GM19035 (cell line): ENCODE measurements at regions not wholly inside any gene's neighbourhood (a gene's known extent, or its start where the extent isn't known, plus 50 kb on each side); places are given as distances from the start of the nearest gene placed in this dataset.
"Not testable (repeated sequence)": the region's sequence is repeated elsewhere in the genome, so short reads cannot be mapped to it uniquely, and the experiment has no call there.

Experiments used
- ATAC-seq: cut with Tn5 transposase; IDR thresholded peaks from one replicate; pipeline ENCODE4 v1.9.1; 2021; ENCODE audit not compliant: unreplicated experiment

DNA sequence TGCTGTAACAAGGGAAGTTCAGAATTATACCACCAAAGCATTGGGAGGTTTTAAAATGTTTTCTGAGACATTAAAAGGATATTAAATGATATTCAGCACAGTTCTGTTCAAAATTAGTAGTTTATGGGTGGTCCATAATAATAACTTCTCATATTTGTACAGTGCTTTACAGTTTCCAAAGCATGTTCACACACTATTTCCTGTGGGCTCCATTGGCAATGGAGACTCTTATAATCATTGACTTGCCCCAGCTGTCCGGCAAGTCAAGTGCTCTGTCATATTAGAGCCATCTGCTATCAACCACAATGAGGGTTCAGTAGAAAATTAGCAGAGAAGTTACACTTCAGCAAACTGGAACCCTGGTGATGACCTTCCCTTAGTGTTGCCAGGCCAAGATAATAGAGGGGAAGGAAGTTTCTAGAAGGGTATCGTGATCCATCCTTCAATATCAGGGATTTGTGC, 526.6 kb upstream of the CCDC196 start:
- ATAC-seq: no peak

GRCh38 chr14:65961004-65961403, 525.2 kb upstream of the CCDC196 start:
- ATAC-seq: peak; percentile 62

DNA sequence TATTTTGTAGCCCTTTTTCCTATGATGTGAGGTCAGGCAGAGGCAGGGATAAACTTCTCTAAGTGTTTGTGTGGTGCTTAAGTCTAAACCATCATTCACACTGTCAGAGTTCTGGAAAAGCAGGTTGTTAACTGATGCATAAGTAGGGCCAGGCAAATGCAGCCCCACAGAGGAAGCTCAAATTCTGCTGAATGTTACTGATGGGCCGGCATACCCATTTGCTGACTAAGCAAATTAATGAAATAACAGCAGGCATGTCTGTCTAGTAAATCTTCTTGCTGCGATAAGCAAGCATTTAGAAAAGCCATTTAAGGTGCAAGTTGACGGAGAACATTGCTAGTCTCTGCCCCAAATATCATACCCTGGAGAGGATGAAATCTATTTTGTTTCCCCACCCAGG, 523.2 kb upstream of the CCDC196 start:
- no peak for ATAC-seq

- ATAC-seq: no peak
These were observed 521.8 kb upstream of the CCDC196 start for GRCh38 chr14:65964366-65964765.

GRCh38 chr14:65966188-65966587, 520.0 kb upstream of the CCDC196 start:
- no peak for ATAC-seq

DNA sequence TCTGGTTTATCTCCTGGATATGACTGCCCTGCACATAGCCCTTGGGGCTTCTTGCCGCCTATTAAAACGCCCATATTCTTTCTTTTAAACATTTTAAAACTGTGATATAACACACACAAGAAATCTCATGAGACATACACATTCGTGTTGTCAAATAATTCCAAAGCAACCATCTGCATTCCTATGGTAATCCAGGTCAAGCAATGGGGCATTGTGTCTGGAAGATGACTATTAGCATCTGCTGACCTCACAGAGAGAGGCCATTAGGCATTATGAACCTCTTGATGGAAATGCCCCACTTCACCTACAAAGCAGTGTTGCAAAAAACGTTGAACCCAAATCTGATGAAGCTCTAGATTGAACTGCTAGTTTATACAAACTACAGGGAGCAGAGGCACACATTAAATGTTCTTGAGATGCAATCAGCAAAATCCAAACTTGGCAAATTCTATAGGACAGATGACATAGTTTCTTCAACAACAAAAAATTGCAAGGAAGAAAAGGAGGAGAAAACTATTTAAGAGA, 513.8 kb upstream of the CCDC196 start:
- no peak for ATAC-seq

DNA sequence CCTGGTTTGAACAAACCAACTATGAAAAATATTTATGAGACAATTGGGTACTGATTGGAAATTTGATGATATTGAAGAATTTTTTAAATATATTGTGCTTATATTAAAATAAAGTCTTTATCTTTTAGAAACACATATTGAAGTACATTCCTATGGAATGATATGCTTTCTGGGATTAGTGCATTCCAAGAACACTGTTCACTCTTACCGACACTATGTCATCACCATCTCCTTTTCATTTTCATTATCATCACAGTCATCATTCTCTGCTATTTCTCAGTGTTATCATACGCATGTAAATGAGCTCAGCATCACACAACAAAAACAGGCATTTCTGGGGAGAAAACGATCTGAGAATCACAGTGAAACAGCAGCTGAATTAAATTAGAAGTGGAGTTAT, 513.3 kb upstream of the CCDC196 start:
- no peak for ATAC-seq

DNA sequence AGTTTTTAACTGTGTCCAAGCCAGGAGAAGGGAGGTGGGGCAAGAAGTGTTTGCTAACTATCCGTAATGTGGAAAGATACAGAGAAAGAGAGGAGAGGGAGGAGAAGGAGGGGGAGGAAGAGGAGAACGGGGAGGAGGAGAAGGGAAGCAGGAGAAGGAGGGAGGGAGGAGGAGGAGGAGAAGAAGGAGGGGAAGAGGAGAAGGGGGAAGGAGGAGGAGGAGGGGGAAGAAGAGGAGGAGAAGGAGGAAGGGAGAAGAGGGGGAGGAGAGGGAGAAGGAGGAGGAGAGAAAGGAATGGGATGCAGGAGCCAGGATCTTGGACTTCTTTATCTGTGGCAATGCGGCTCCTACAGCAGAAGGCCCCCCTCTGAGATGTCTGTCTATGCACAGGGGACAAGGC, 510.3 kb upstream of the CCDC196 start:
- no peak for ATAC-seq

DNA sequence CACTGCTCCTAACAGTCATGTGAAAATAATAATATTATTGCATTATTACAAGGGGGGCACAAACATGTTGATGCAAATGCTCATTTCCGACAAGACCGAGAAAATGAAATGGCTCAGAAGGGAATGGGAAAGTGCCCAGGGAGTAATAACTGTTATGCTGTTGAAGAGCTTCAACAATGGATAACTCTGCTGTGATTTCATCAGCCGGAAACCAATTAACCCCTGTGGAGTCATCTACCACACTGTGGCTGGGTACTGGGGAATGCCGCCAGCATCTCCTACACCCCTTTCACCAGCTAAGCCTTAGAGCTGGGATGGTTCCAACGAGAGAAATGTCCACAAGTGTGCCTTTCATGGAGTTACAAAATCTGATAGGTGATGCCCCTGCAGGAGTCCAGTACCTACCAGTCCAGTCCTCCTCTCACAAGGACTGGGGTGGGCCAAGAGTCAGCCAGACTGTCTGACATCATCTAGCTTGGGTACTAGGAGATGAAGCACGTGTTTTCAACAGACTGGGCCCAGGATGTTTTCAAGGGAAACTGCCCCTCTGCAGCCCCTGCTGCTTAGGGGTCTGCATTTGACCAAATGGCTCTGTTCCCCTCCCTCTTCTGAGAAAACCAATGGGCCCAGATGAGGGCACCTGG, 509.3 kb upstream of the CCDC196 start:
- no peak for ATAC-seq

DNA sequence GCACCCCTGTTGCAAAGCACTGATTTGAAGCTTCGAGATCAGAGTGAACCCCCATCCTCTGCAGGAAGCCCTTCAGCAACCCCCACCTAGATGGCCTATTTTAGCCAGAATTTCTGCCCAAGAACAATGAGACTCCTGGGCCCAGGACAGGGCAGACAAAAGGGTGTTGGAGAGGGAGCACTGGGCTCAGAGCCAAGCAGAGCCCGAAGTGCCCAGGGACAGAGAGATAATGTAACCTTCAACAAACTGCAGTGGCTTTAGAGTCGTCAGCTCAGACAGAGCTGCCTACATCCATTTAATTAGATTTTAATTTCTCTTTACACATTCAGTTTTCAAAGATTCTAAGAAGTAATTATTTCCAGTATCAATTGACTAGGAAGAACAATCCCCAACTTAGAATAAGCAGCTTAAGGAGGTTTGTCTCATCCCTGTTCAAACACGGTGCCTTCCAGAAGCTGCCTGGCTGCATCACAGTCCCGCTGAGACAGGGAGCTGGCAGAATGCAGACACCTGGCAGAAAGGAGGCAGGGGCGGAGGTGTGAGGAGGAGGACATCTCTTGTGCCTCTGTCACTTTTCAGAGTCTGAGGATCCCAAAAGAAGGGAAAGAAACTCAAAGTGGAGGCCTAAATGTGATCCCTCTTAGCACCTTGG, 504.9 kb upstream of the CCDC196 start:
- ATAC-seq: no peak

- ATAC-seq: no peak
These were observed 500.1 kb upstream of the CCDC196 start for GRCh38 chr14:65986041-65986440.

- no peak for ATAC-seq
These were observed 496.2 kb upstream of the CCDC196 start for GRCh38 chr14:65989981-65990380.

DNA sequence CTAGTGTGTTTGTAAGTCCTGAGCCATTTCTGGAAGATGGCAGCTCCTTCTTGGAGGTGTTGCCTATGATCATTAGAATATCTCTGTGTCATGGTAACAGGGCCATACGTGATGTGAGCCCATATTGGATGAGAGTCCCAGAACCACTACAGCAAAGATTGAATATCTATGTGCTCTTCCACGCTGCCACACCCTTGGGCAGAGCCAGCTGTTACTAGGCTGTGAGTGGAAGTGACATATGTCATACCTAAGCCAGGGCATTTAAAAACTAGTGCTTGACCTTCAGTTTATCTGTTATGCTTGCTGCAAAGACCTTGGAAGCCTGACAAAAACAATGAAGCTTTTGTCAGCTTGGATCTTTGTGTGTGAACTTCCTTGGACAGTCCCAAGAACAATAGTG, 495.1 kb upstream of the CCDC196 start:
- no peak for ATAC-seq

DNA sequence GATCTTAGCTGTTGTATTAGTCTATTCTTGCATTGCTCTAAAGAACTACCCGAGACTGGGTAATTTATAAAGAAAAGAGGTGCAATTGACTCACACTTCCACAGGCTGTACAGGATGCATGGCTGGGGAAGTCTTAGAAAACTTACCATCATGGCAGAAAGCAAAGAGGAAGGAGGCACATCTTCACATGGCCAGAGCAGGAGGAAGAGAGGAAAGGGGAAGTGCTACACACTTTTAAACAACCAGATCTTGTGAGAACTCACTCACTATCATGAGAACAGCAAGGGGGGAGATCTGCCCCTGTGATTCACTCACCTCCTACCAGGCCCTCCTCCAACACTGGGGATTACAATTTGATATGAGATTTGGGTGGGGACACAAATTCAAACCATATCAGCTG, 494.2 kb upstream of the CCDC196 start:
- ATAC-seq: not testable (repeated sequence)

DNA sequence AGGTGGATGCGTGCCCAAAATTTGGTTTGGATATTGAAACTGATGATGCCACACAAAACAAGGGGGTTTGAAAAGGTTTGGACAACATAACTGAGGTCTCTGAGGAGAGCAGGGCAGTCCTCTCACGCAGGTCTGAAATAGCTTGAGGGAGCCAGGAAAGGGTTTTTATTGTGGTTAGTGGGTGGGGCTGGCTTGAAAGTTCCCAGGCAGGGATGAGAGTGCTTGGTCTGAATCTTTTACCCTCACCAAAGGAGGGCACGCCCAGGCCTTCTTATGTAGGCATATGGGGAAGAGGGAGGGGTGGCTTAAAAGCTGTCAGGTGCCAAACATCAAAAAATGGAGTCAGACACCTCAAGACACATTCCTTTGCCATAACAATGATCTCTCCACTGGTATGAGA, 493.1 kb upstream of the CCDC196 start:
- ATAC-seq: no peak

- ATAC-seq: no peak
These were observed 492.2 kb upstream of the CCDC196 start for GRCh38 chr14:65993996-65994395.

GRCh38 chr14:65997347-65997746, 488.8 kb upstream of the CCDC196 start:
- ATAC-seq: no peak

GRCh38 chr14:65999865-66000264, 486.3 kb upstream of the CCDC196 start:
- ATAC-seq: no peak

GRCh38 chr14:66000766-66001165, 485.4 kb upstream of the CCDC196 start:
- ATAC-seq: no peak

DNA sequence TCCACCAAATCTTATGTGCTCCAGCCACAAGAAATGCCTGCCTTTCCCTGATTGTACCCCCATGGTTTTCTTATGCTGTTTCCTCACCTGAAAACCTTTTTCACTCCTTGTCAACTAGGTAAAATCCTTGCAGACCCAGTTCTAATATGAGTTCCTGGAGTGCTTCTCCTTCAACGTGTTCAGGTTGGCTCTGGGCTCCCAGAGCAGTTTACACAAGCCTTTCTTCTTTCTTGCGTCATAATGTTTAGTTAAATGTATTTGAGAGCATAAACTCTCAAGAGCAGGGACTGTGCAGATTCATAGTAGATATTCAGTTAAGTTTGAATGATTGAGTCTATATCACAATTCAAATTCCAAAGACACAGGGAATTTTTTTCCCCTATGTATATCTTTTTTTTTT, 484.8 kb upstream of the CCDC196 start:
- no peak for ATAC-seq

DNA sequence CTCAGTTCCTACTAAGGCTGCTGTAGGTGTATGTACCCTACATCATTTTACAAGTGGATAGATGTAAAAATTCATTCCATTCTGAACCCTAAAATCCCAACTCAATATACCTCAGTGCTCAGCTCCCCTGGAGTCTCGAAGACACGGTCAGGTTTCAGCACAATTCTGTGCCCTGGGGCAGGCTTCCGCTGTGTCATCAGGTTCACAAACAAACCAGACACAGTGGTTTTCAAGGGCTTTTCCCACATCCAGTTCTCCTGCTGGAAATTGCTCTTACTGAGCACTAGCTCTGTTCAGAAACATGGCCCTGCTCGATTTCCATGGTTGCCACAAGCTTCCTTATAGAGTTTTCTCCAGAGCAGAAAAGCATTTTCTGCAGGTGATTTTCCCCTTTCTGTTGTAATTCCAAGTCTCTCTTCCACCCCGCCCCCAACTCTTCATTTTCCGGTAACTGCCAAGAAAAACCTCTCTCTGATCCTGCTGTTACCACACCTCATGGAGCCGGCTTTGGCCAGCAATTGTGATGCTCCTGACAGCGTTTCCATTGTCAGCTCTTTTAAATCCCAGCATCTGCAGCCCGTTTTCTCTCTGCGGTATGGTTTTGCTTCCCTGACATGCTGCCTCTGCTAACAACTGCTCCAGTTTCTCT, 483.0 kb upstream of the CCDC196 start:
- ATAC-seq: no peak

GRCh38 chr14:66005900-66006434, 480.2 kb upstream of the CCDC196 start:
- ATAC-seq: no peak
